Stimulated activated CD4-positive, alpha-beta T cell treated with anti-CD3 and anti-CD28 coated beads, Interleukin-2, amount 100 ng/mL, for 48 hours (primary cell): ENCODE measurements at regions not wholly inside any gene's neighbourhood (a gene's known extent, or its start where the extent isn't known, plus 50 kb on each side); places are given as distances from the start of the nearest gene placed in this dataset.

Experiments used
- DNase-seq, 2 donors: peaks; one replicate each; pipeline ENCODE4 v3.0.0-alpha.2; 2020

- no peak for DNase-seq
These were observed 119.1 kb upstream of the RND3 start for GRCh38 chr2:150606380-150607060.

GRCh38 chr2:150605664-150606063 lies 118.2 kb upstream of the RND3 start:
- no peak for DNase-seq

GRCh38 chr2:150601280-150602038 lies 114.0 kb upstream of the RND3 start:
- no peak for DNase-seq

GRCh38 chr2:150599889-150600288 lies 112.4 kb upstream of the RND3 start:
- DNase-seq, result no peak

GRCh38 chr2:150598383-150598782 lies 110.9 kb upstream of the RND3 start:
- DNase-seq, result no peak

GRCh38 chr2:150595803-150596470 lies 108.5 kb upstream of the RND3 start:
- DNase-seq, result no peak

- no peak for DNase-seq
These were observed 106.8 kb upstream of the RND3 start for GRCh38 chr2:150594299-150594698.

- DNase-seq, result no peak
These were observed 104.2 kb upstream of the RND3 start for GRCh38 chr2:150591496-150592285.

- DNase-seq, result no peak
These were observed 102.2 kb upstream of the RND3 start for GRCh38 chr2:150589681-150590080.

GRCh38 chr2:150588506-150588870 lies 101.0 kb upstream of the RND3 start:
- DNase-seq, result no peak

- DNase-seq, result no peak
These were observed 100.4 kb upstream of the RND3 start for GRCh38 chr2:150587547-150588505.

- no peak for DNase-seq
These were observed 99.4 kb upstream of the RND3 start for GRCh38 chr2:150586858-150587257.

GRCh38 chr2:150585221-150585971 lies 97.9 kb upstream of the RND3 start:
- DNase-seq, result no peak

- no peak for DNase-seq
These were observed 96.6 kb upstream of the RND3 start for GRCh38 chr2:150584081-150584480.

- DNase-seq, result no peak
These were observed 94.4 kb upstream of the RND3 start for GRCh38 chr2:150581717-150582472.

- DNase-seq, result no peak
These were observed 91.0 kb upstream of the RND3 start for GRCh38 chr2:150578481-150578880.

GRCh38 chr2:150575861-150576260 lies 88.4 kb upstream of the RND3 start:
- DNase-seq, result no peak

GRCh38 chr2:150572961-150573395 lies 85.5 kb upstream of the RND3 start:
- no peak for DNase-seq

GRCh38 chr2:150572194-150572766 lies 84.8 kb upstream of the RND3 start:
- no peak for DNase-seq

- no peak for DNase-seq
These were observed 83.7 kb upstream of the RND3 start for GRCh38 chr2:150571121-150571520.
